ENCODE measurements at regions not wholly inside any gene's neighbourhood (a gene's known extent, or its start where the extent isn't known, plus 50 kb on each side); places are given as distances from the start of the nearest gene placed in this dataset.

DNA sequence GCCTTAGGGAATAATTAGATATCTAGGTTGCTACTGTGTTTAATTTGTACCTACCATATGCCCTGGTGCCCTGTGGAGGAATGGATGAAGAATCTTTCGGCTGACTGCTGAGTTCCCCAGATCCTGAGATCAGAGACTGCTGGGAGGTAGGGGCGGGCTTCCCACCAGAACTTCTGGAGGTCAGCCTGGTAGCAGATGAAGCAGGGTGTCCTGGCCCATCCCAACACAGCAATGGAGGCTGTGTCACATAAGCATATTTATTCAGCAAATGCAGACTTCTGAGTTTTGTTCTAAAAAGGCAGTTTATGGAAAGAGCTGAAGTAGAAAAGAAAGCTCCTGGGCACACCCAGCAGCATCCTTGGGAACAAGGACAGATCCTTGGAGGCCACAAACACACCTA is 74.0 kb downstream of the KRTAP19-8 start:
- no peak overlapping the region for H3K4me3 ChIP-seq
- H3K27me3 ChIP-seq = no peaks in the 10 kb centered on the region
- H3K36me3 ChIP-seq = no peaks in the 10 kb centered on the region
- no peak overlapping the region for H3K27ac ChIP-seq
- no peaks in the 10 kb centered on the region for H3K4me1 ChIP-seq
- intact Hi-C loops (cut with DNase I; ENCODE audit: low total_unique reads) = no loop called here
- no peaks in the 10 kb centered on the region for H3K9me3 ChIP-seq
- TF ChIP-seq, protein P1, sequence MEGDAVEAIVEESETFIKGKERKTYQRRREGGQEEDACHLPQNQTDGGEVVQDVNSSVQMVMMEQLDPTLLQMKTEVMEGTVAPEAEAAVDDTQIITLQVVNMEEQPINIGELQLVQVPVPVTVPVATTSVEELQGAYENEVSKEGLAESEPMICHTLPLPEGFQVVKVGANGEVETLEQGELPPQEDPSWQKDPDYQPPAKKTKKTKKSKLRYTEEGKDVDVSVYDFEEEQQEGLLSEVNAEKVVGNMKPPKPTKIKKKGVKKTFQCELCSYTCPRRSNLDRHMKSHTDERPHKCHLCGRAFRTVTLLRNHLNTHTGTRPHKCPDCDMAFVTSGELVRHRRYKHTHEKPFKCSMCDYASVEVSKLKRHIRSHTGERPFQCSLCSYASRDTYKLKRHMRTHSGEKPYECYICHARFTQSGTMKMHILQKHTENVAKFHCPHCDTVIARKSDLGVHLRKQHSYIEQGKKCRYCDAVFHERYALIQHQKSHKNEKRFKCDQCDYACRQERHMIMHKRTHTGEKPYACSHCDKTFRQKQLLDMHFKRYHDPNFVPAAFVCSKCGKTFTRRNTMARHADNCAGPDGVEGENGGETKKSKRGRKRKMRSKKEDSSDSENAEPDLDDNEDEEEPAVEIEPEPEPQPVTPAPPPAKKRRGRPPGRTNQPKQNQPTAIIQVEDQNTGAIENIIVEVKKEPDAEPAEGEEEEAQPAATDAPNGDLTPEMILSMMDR (IDR thresholded peaks at IDR 0.05) = no peak
- TF ChIP-seq POLR2A (IDR thresholded peaks at IDR 0.05) = no peak
- TF ChIP-seq EP300 (IDR thresholded peaks at IDR 0.05; ENCODE audit: low read depth) = no peak
- no peak for TF ChIP-seq POLR2AphosphoS5 (IDR thresholded peaks at IDR 0.05)
- DNase-seq = no peak
- WGBS, 2 donors (ENCODE audit: low coverage in 1 of 2) = 73% methylated on average over 2 of the region's 2 CpGs; no CpG with 5 or more reads in 1 of the 2 donors
- in situ Hi-C loops (cut with MboI; ENCODE audit: low pct_ligation_motif_present in 1 of 4, low pct_unique_long_range_greater_than_20kb in 1 of 4, low sequenced_read_pairs in 3 of 4) = loop anchor here in 1 of 4 donors (25.0 kb wide), 1 partner anchor 98 kb away; no protein-coding TSS in a partner anchor

DNA sequence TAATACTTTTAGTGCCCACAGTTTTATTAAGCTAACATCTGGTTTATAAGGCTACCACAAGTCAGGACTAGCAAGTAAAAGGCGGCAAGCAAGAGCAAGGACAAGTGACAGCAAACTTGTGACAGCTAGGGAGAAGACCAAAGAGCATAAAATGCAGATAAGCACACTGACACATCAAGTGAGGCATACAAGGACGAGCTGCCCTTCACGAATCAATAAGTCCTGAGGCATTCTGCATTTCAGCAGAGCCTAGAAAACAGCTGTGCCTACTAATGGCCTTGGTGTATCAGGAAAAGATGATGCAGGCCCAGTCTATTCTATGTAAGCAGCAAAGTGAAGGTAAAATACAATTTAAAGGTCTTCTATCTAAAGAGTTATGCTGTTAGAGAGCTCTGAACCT is 74.8 kb downstream of the KRTAP19-8 start:
- no peaks in the 10 kb centered on the region for H3K4me1 ChIP-seq
- no peaks in the 10 kb centered on the region for H3K36me3 ChIP-seq
- H3K9me3 ChIP-seq = no peaks in the 10 kb centered on the region
- in situ Hi-C loops (cut with MboI; ENCODE audit: low pct_ligation_motif_present in 1 of 4, low pct_unique_long_range_greater_than_20kb in 1 of 4, low sequenced_read_pairs in 3 of 4) (loop anchor here in 1 of 4 donors (25.0 kb wide), 1 partner anchor 99 kb away; no protein-coding TSS in a partner anchor), intact Hi-C loops (cut with DNase I; ENCODE audit: low total_unique reads) (no loop called here)
- no peak overlapping the region for H3K4me3 ChIP-seq
- no peak for DNase-seq
- TF ChIP-seq EP300 (IDR thresholded peaks at IDR 0.05; ENCODE audit: low read depth) (no peak), POLR2AphosphoS5 (IDR thresholded peaks at IDR 0.05) (no peak), POLR2A (IDR thresholded peaks at IDR 0.05) (no peak)
- TF ChIP-seq, protein P1 (IDR thresholded peaks at IDR 0.05) = no peak
- no peaks in the 10 kb centered on the region for H3K27me3 ChIP-seq
- H3K27ac ChIP-seq = no peak overlapping the region
- WGBS, 2 donors (ENCODE audit: low coverage in 1 of 2) = 68% methylated on average over 3 of the region's 3 CpGs

DNA sequence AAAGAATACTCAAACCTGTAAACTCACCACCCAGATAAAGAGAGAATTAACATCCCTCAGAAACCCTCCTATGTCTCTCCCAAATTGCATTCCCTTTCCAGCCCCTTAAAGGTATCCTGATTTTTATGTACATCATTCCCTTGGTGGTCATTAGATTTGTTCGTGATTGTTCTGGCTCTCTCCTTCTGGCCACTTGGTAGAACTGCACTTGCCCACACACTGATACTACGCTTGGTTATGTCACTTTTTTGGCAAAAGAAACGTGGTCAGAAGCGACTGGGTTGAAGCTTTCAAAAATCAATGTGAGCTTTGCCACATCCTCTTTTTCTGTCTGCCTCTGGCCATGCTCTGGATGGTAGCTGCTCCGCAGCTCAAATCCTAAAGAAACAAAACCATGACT is 76.3 kb downstream of the KRTAP19-8 start:
- in situ Hi-C loops (cut with MboI; ENCODE audit: low pct_ligation_motif_present in 1 of 4, low pct_unique_long_range_greater_than_20kb in 1 of 4, low sequenced_read_pairs in 3 of 4) = loop anchor here in 1 of 4 donors (25.0 kb wide), 1 partner anchor 100 kb away; no protein-coding TSS in a partner anchor
- Histone ChIP-seq H3K4me1 (no peaks in the 10 kb centered on the region), H3K27me3 (no peaks in the 10 kb centered on the region), H3K27ac (no peak overlapping the region), H3K4me3 (no peak overlapping the region), H3K9me3 (no peaks in the 10 kb centered on the region), H3K36me3 (no peaks in the 10 kb centered on the region)
- 50 to 61% methylated on average over 1 to 5 of the region's 5 CpGs for WGBS, 2 donors (ENCODE audit: low coverage in 1 of 2)
- TF ChIP-seq EP300 (IDR thresholded peaks at IDR 0.05; ENCODE audit: low read depth) (no peak), POLR2A (IDR thresholded peaks at IDR 0.05) (no peak), POLR2AphosphoS5 (IDR thresholded peaks at IDR 0.05) (no peak)
- TF ChIP-seq, protein P1 (IDR thresholded peaks at IDR 0.05) = no peak
- intact Hi-C loops (cut with DNase I; ENCODE audit: low total_unique reads) = no loop called here
- DNase-seq = no peak

DNA sequence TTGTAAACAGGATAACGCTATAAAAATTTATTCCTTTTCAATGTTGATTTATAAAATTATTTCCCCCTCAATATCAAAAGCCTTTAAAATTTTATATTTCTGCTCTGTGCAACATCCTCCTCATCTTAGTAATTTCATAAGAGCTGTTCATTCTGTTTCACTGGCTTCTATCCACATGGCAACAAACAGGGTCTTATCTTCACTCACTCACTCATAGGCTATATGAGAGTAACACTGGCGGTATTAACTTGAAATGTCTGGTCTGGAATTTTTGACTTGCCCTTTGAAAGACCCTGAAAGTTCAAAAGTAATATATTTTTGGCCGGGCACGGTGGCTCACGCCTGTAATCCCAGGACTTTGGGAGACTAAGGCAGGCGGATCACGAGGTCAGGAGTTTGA is 77.4 kb upstream of the KRTAP11-1 start:
- Histone ChIP-seq H3K9me3 (no peaks in the 10 kb centered on the region), H3K4me3 (no peak overlapping the region), H3K36me3 (no peaks in the 10 kb centered on the region), H3K27me3 (no peaks in the 10 kb centered on the region), H3K4me1 (no peaks in the 10 kb centered on the region), H3K27ac (no peak overlapping the region)
- 80 to 87% methylated on average over 1 to 7 of the region's 7 CpGs for WGBS, 2 donors (ENCODE audit: low coverage in 1 of 2)
- TF ChIP-seq POLR2A (IDR thresholded peaks at IDR 0.05) (no peak), EP300 (IDR thresholded peaks at IDR 0.05; ENCODE audit: low read depth) (no peak), POLR2AphosphoS5 (IDR thresholded peaks at IDR 0.05) (no peak)
- TF ChIP-seq, protein P1 (IDR thresholded peaks at IDR 0.05) = no peak
- DNase-seq = no peak
- in situ Hi-C loops (cut with MboI; ENCODE audit: low pct_ligation_motif_present in 1 of 4, low pct_unique_long_range_greater_than_20kb in 1 of 4, low sequenced_read_pairs in 3 of 4) (loop anchor here in 1 of 4 donors (25.0 kb wide), 1 partner anchor 104 kb away; no protein-coding TSS in a partner anchor), intact Hi-C loops (cut with DNase I; ENCODE audit: low total_unique reads) (no loop called here)
